ENCODE measurements at regions not wholly inside any gene's neighbourhood (a gene's known extent, or its start where the extent isn't known, plus 50 kb on each side); places are given as distances from the start of the nearest gene placed in this dataset.

DNA sequence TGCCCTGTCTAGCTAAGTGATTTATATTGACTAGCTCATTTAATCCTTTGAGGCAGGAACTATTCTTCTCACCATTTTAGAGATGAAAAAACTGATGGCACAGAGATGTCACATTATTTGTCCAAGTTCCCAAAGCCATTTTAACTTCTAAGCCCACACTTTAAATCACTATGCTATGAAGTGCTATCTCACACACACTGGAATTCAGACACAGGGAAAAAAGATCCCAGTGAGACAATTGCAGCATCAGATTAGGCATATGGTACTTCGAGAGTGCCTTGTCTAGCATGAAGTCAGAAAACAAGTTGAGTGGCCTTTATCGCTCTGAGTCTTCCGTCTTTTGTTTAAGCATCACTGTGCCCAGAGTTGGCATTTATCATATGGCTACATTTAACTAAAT, 54.1 kb upstream of the PDE7B start:
- DNase-seq (ENCODE audit: low read depth, low spot score), result no peak

DNA sequence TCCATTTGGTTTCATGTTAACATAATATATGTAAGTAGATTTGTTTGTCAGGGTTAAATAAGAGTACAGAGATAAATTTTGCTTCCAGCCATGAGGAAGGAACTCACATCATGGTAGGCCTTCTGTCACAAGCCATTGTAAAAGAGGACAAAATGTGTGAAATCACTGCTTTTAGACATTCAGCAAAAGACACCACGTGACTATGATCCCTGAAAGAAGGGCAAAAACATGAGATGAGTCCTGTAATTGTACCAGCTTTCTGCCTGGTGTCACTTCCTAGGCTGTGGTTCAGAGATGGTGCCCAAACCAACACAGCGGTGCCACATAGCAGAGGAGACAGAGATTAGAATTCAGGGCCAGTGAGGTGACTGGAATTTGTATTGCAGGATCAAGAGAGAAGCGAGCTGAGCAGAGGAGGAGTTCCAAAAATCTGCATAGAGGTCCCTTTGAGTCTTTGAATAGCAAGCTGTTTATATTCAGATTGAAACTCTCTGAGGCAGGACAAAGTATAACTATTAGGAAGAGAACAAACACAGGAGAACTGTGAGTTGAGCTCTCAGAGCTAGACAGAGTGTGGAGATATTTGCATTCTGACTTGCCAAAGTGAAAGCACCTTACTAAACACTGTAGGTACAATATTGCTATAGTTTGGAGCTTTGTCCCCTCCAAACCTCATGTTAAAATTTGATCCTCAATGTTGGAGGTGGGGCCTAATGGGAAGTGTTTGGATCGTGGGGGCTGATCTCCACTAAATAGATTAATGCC, 52.6 kb upstream of the PDE7B start:
- no peak for DNase-seq (ENCODE audit: low read depth, low spot score)

Measured in pulmonary artery endothelial cell (primary cell).